Occipital lobe (tissue), 1 donor: ENCODE measurements at regions not wholly inside any gene's neighbourhood (a gene's known extent, or its start where the extent isn't known, plus 50 kb on each side); places are given as distances from the start of the nearest gene placed in this dataset.

Experiments used
- DNase-seq: peaks from one replicate; lab custom pipeline; 2025; lab: John Stamatoyannopoulos, UW

DNA sequence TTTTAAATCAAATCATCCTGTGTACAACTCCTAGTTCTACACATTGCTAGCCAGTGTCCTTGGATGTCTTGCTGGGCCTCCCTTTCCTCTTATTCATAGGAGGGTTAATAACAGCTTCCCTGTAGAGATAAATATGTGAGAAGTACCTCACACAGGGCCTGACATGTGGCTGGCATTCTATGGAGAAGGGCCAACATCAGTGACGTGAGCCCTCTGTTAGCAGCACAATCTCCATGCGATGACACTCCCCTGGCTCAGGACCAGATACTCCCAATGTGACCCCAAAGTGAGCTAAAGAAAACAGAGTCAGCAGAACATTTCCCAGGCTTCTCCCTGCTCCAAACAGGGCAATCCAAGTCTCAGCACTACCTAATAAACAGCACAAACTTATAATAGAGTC is 818.4 kb downstream of the DIAPH3 start:
- no peak for DNase-seq

DNA sequence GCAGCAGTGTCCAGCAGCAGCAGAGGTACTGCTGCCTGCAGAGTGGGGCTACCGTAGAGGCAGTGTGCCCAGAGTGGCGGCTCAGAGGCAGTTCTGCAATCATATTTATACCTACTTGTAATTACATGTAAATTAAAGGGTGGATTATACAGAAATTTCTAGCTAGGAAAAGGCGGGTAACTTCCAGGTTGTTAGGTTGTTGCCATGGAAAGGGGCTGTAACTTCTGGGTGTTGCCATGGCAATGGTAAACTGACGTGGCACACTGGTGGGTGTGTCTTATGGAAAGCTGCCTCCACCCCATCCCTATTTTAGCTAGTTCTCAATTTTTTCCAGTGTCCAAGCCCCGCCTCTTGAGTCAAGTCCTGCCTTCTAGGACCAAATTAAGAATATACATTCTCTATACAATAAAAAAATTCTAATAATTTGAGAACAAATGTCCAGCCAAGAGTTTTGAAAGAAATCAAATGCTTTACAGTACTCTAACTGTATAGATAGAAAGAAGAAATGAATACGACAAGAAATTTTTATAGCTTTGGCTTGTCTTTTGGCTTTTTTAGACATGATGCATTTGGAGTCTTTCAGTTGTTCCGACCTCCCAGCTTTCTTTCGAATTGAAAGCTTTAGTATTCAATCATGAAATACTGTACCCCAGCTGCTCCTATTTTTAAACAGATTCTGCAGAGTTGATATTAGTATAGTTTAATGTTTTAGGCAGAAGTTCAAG is 816.6 kb downstream of the DIAPH3 start:
- DNase-seq: no peak

DNA sequence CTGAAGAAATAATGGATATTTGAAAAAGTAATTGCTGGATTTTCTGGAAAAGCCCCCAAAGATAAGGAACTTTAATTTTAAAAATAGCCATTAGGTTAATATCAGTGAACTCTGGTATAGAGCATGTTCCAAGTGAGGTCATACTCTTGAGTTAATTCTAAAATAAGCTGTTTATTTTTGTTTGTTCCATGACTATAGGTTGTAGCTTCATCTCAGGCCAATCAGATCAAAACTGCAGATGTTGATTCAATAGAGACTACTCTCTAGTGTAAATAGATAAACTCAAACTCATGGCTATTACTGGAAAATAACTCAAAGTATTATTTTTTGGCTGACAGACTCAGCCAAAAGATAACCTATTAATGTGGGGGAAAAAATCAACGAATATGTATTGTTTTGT is 815.1 kb downstream of the DIAPH3 start:
- no peak for DNase-seq

DNA sequence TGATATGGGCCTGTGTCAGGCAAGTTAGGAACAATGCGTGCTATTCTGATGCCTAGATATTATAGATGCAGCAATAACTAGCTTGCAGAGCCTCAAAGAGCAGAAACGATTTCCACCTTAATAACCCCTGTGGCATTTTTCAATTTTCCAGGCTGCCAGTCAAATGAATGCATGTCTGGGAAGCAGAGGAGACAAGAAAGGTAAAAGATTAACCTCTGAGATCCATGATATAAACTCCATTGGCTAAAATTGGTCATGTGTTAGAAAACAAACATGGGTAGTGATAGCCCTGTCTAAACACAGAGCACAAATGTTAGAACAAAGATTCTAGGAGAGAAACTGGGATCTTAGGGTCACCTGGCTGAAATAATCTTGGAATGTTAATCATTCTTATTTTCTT is 811.1 kb downstream of the DIAPH3 start:
- DNase-seq: no peak

DNA sequence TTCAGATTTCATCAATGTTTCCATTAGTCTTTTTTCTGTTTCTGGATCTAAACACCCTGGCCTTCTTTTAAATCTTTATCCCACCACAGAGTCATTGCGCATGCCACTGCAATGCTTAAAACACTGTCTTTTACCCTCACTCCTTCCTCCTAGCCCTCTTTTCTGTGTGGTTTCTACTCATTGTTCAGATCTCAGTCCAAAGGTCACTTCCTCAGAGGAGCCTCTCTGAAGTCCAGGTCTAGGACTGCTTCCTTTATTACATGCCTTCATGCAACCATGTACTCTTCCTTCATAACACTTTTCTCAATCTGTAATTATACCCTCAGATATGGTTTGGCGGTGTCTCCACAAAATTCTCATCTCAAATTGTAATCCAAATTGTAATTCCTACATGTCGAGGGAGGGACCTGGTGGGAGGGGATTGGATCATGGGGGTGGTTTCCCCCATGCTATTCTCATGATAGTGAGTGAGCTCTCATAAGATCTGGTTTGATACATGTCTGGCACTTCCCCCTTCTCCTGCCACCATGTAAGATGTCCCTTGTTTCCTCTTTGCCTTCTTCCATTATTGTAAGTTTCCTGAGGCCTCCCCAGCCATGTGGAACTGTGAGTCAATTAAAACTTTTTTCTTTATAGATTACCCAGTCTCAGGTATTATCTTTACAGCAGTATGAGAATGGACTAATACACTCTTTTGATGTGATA is 808.9 kb downstream of the DIAPH3 start:
- DNase-seq: no peak

DNA sequence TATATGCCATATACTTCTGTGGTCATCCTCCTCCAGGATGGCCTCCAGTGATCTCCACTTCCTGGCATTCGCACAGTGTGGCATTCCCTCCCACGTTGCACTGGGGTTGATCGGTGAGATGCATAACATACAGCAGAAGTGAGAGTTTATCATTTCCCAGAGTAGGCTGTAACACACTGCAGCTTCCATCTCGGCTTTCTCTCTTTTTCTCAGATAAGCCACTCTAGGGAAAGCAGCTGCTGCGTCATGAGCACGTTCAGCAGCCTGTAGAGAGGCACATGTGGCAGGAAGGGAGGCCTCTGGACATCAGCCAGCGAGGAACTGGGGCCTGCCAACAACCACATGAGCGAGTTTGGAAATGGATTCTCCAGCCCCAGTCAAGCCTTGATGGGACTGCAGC is 807.1 kb downstream of the DIAPH3 start:
- DNase-seq: no peak

DNA sequence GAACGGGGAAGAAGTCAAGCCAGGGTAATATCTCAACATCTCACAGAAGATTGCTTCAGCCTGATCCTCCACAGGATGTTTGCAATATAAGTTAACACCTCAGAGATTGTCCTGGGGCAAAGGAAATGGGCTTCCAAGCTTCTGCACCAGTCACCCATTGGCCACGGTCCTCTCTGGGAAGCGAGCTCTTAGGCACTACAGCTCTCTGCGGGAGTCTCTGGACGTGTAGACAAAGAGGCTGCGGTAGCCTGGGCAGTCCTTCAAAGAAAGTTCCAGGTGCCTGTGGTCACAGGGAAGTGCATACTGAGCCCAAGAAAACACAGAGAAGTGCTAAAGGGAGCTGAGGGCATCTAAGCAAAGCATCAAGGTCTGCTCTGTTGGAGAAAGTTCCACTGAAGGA is 805.7 kb downstream of the DIAPH3 start:
- DNase-seq: no peak

DNA sequence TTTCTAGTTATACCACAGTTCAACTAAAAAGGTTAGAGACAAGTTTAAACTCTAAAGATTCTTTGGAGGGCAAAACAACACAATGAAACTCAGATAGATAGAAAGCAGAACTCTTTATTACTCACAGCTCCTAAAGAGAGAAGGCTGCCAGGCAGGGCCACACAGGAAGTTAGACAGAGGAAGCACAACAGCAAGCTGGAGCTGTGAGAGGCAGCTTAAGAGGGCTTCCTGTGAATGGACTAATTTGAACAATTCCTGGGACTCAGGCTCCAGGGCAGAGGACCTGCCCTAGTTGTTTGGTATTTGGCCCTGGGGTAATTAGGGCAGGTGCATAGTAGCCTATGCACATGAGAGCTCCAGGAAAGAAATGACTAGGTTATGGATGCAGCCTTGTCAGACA is 803.6 kb downstream of the DIAPH3 start:
- DNase-seq: no peak

DNA sequence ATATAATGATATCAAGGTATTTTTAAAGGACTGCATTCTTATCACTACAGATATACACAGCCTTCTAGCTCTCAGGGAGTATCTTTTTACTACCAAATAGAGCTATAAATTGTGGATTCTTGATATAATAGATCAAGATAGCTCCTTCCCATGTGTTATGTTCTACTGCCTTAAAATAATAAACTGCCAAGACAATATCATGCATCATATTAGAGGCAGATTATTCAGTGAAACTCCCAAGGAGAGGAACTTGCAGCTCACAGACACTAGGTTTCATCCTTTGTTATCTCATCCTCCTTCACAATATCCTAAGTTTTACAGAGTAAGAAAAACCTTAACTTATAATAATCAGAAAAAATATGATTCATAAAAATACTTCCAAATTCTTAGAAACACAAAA is 802.8 kb downstream of the DIAPH3 start:
- no peak for DNase-seq

DNA sequence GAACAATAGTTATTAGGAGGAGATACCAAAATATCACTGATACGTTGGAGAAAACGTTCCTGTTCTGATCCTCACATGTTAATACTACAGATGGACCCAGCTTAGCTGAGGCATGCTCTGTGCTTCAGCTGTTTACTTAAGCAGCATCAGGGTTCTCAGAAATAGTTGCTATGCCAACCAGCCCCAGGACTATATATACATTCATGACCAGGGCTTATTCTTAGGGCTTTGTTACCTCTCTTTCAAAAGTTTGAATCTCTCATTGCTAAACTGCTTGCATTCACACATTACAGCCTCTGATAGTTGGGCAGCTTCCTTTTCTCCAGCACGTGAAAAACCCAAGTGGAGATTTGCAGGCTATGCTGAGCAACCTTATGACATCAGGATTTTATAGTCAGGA is 800.4 kb downstream of the DIAPH3 start:
- DNase-seq: no peak

DNA sequence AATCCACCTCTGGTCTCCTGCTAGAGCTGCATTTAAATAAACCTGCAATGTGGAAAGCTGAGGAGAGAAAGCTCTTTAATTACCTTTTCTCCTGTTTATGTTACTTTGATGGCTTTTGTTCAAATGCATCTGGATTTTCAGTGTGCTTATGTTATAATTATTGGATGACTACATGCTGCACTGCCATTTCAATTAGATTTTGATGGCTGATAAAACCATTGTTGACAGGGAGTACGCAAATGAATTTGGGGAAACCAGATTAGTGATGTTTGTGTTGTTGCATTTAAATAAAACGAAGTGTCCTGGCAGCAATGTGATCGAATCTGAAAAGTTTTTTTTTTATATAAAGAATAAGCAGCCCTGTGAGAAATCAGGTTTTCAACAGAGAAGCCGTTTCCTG is 799.8 kb downstream of the DIAPH3 start:
- no peak for DNase-seq

DNA sequence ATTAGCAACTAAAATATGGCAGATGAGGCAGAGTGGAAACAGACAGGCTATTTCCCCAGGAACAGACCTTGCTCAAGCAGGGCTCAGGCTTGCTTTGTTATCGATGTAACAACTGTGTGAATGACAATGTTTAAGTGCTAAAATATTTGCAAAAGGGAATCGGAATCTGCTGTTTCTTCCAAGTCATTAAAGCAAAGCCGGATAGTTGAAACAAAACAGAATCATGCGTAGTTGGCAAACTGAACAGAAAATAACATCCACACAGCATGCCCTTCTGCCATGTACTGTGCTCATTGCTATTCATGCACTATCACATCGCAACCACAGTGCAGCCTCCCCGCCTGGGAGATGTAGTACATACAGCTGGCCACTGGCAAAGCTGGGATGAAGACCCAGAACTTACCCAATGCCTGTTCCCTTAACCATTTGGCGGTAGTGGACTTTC is 799.1 kb downstream of the DIAPH3 start:
- no peak for DNase-seq

DNA sequence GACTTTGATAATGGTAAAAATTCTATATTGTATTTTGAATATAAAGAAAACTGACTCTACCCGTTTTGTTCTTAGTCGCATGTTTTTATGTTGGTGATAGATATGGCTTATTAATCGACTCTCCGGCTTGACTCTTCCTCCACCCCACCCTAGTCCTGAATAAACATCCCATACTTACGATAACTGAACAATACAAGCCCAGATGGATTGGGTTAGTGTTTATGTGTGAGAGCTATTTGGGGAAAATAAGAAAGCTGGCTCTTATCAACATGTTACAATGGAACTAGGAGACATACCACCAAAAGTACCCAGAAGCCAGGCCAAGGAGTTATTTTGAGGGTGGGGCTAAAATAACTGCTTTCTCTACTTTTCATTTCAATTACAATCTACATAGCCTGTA is 796.3 kb downstream of the DIAPH3 start:
- no peak for DNase-seq

DNA sequence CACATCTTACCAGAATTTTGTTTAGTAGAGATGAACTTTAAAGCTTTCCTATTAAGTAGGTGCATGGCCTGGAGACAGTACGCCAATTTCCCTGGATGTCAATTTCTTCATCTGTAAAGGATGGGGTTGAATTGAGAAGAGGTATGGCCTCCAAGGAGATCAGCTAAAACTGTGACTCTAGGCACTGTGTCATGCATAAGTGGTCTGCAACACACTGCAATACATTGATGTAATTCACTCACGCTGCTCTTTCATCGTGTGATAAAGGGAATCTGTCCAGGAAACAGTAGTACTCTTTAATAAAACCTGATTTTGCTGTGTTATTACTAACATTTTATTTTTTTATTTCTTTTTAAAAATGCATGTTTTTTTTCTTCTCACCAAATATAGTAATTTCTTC is 795.8 kb downstream of the DIAPH3 start:
- no peak for DNase-seq

DNA sequence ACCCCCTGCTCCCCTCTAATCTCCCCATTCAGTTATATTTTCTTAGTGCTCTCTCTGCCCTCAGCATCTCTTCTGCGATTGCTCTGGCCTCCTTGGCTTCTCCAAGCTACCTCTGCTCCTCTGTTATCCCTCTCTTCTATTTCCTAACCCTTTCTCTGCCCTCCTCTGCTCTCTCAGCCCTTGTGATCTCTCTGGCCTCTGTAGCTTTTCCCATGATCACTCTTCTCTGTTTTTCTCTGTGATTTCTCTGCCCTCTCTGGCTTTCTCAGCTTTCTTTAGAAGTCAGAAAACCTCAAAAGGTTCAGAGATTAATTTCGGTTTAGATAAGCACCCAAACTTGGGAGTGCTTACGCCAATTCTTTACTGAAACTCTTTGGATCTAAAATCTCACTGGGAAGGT is 795.0 kb downstream of the DIAPH3 start:
- no peak for DNase-seq

DNA sequence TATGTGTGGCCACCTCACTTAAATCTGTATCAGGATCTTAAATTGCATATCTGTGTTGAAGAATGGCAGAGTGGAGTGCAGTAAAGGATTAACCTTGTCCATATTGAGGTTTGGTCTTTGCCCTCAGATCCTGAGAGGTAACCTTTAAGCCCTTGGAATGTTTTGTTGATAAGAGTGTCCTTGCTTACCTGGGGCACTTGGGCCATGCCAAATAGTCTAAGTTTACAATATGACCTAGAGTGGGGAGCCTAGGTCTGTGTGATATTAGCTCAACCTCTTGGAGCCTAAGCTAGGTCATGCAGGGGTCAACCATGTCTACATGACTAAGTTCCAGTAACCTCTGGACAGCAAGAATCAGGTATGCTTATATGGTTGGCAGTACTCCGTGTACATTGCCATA is 792.5 kb downstream of the DIAPH3 start:
- DNase-seq: no peak

DNA sequence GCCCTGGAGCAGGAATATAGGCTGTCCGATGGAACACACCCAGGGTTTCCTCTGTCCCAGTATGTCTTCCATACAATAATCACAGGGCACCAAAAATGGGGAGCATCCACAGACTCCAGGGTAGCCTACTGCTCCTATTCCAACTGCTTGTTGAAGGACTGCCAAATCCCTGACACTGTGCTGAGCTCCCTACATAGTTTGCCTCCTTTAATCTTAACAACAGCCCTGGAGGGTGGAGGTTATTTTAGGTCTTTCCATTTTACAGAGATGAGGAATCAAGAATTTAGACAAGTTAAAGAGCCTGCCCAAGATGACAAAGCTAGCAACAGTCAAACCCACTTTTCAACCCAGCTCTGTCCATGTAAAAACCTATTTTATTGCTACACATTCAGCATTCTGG is 790.4 kb downstream of the DIAPH3 start:
- no peak for DNase-seq

DNA sequence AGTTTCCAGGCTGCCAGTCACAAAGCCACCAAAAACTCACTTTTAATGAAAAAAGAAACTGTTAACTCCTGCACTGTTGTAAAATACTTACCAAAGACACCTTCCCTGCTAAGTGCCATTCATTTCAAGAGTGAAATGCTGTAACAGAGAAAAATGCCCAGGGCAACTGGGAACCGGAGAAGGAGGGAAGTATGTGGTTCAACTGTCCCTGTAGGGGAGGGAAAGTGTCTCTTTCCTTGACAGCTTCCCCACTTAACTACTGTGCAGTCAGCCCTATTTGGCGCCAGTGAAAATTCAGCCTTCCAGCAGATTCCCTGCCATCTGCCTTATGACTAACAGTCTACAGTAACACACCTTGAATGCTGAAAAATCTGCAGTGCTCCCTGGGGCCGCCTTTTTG is 789.0 kb downstream of the DIAPH3 start:
- DNase-seq: no peak

DNA sequence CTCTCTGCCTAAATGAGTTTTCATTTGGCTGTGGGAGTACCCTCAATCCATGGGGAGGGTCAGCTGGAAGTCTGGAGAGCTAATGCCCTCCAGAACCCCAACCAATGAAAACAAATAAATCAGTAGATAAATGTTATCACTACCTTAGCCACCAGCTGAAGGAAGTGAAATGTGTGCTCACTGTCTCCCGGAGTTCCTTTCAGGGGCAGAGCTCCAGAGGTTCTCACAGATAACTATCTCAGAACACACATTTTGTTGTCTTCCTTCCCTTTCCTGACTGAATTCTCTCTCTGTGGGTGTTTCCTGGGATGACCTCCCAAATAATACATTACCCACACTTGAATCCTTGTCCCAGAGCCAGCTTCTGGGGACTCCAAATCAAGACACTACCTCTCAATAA is 779.6 kb downstream of the DIAPH3 start:
- no peak for DNase-seq

DNA sequence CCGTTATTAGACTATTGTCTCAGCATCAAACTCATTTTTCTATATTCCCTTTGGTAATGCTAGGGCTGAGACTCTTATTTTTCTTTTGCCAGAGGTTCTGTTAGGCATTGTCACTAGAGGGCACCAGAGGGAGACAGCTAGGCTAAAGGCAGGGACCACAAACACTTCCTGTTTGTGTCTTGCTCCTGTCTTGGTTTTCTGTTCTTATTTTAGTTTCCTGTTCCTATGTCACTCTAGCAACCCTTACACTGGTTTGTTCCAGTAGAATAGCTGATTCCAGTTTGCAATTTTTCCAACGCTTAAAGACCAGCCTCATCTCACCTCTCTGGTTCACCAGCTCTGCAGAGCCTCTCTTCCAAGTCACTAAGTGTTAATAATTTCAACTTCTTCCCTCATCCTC is 772.0 kb downstream of the DIAPH3 start:
- no peak for DNase-seq

DNA sequence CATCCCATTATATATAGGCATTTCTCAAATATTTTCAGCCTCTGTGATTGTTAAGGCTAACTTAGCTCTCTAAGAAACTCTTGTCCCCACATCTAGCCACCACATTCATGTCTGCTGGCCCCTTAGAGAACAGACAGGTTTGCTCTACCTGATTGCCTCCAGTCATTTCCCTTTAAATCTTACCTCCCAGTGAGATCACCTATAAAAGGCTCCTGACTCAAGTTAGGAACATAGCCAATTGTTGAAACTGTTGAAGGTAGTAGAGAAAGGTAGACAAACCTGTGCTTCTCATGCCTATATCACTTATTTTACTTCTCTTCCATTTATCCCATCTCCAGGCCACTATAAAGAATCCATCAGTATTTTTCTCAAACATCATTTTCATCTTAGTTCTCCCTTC is 771.4 kb downstream of the DIAPH3 start:
- DNase-seq: no peak

DNA sequence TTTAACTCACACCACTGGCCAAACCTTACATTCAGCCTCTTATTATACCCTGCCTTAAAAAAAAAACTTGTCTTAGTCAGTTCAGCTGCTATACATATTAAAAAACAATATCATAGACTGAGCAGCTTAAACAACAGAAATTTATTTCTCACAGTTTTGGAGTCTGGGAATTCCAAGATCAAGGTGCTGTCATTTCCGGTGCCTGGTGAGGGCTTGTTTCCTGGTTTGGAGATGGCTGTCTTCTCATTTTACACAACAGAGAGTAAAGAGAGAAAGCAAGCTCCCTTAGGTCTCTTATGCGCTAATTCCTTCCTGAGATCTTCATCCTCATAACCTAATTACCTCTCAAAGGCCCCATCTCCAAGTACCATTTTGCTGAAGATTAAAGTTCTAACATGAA is 769.2 kb downstream of the DIAPH3 start:
- DNase-seq: no peak

DNA sequence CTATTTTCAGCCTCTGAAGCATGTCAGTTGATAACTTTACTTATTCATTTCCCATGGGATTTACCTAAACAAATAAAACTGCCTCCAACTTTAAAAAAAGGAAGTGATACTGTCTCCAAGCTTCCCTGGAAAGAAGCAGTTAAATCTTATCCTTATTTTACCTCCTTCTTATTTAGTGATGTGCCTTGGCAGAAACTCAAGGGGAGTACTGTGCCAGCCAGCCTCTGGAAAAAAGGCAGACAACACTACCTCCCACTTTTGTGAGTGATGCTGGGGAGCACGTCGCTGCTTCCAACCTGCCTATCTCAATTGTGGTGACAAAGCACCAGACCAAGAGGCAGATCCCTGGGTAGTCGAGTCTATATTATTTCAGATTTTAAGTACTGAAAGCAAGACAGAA is 765.6 kb downstream of the DIAPH3 start:
- DNase-seq: no peak

DNA sequence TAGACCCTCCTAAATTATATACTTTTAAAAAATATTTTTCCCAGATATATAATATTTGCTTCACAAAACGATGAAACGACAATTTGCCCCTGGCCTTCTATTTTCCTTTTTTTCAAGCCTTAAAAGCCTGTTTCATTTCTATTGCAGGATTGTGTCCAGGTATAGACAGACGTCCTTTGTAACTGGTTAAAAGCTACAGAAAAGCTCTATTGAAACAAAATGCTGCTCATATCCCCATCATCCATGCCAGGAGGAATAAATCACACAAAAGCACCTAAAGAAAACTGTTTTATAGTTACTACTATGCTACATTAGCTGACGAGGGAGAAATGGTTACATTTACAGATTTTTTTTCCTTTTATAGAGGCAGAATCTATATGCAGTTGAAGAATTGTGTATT is 765.1 kb downstream of the DIAPH3 start:
- no peak for DNase-seq
